ENCODE measurements at regions not wholly inside any gene's neighbourhood (a gene's known extent, or its start where the extent isn't known, plus 50 kb on each side); places are given as distances from the start of the nearest gene placed in this dataset.

DNA sequence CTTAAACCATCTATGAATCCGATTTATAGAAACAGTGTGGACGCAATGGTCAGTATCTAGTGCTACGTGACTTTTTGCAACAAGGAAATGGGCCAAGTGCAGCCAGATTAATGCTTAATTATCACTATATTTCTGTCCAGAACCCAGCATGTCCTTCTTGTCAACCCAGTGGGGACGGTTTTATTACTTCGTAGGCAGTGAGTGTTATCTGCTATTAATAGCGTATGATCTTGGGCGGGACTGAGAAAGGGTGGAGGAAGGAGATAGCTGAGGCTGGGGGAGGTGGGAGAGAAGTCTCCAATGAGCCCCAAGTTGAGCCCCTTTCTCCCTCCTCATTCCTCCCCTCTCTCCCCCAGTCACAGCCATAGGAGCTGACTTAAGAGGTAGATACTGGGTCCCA lies 59.7 kb upstream of the FAM222A start:
- peaks cover 0 to 62% of the 10 kb centered on the region in 2 donors for H3K27me3 ChIP-seq
- peak in 1 of 4 donors; percentile 20 for DNase-seq
- intact Hi-C loops (cut with DNase I), result no loop called here

DNA sequence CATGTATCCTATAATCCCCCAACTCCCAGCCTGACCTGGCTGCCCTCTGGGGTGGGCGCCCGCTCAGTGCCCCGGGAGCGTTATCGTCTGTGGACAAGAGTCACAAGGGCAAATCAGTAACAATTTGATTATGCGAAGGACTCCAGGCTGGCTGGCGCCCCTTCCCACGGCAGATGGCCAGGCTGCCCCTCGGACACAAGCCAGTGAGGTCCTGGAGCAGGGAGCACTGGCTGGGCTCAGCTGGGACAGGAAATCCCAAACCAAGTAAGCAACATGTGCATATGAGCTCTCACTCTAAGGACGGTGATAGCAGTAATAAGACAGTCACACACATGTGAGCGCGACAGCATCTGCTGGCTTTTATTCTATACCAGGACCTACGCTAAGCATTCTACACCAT lies 59.3 kb upstream of the FAM222A start:
- H3K36me3 ChIP-seq, result no peaks in the 10 kb centered on the region
- H3K4me3 ChIP-seq, result no peak overlapping the region
- peaks cover 0 to 57% of the 10 kb centered on the region in 2 donors for H3K27me3 ChIP-seq
- no peaks in the 10 kb centered on the region for H3K9me3 ChIP-seq
- ATAC-seq (no peak), DNase-seq (no peak)
- intact Hi-C loops (cut with DNase I), result no loop called here
- H3K4me1 ChIP-seq, result no peaks in the 10 kb centered on the region
- no peak overlapping the region for H3K27ac ChIP-seq
- TF ChIP-seq, protein P1, sequence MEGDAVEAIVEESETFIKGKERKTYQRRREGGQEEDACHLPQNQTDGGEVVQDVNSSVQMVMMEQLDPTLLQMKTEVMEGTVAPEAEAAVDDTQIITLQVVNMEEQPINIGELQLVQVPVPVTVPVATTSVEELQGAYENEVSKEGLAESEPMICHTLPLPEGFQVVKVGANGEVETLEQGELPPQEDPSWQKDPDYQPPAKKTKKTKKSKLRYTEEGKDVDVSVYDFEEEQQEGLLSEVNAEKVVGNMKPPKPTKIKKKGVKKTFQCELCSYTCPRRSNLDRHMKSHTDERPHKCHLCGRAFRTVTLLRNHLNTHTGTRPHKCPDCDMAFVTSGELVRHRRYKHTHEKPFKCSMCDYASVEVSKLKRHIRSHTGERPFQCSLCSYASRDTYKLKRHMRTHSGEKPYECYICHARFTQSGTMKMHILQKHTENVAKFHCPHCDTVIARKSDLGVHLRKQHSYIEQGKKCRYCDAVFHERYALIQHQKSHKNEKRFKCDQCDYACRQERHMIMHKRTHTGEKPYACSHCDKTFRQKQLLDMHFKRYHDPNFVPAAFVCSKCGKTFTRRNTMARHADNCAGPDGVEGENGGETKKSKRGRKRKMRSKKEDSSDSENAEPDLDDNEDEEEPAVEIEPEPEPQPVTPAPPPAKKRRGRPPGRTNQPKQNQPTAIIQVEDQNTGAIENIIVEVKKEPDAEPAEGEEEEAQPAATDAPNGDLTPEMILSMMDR (IDR thresholded peaks at IDR 0.05), result no peak

More for the DNA sequence above, 59.7 kb upstream of the FAM222A start:
- no peak overlapping the region for H3K4me3 ChIP-seq
- H3K4me1 ChIP-seq, result no peaks in the 10 kb centered on the region
- no peaks in the 10 kb centered on the region for H3K36me3 ChIP-seq
- no peaks in the 10 kb centered on the region for H3K9me3 ChIP-seq
- no peak overlapping the region for H3K27ac ChIP-seq
- TF ChIP-seq, protein P1 (IDR thresholded peaks at IDR 0.05), result no peak
- ATAC-seq, result no peak

DNA sequence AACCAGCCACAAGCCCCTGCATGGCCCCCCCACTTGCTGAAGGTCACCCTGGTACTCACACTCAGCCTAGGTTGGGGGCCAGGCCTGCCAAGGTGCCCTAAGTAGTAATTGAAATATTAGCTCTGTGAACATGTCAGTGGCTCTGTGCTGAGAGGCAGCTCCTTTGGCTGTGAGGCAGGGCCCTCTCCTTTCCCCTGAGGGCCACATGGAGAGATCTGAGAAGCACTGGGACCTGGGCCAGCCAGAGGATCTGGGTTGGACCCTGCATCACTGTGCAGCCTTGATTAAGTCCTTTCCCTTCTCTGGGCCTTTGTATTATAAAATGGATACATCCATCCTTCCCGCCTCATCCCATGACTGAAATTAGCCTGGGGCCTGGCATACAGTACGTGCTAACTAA lies 58.0 kb upstream of the FAM222A start:
- intact Hi-C loops (cut with DNase I), result no loop called here
- Histone ChIP-seq H3K9me3 (no peaks in the 10 kb centered on the region), H3K4me3 (no peak overlapping the region), H3K4me1 (no peaks in the 10 kb centered on the region), H3K27me3 (peaks cover 0 to 56% of the 10 kb centered on the region in 2 donors), H3K27ac (no peak overlapping the region), H3K36me3 (no peaks in the 10 kb centered on the region)
- no peak for ATAC-seq
- no peak for DNase-seq
- TF ChIP-seq, protein P1 (IDR thresholded peaks at IDR 0.05), result no peak

DNA sequence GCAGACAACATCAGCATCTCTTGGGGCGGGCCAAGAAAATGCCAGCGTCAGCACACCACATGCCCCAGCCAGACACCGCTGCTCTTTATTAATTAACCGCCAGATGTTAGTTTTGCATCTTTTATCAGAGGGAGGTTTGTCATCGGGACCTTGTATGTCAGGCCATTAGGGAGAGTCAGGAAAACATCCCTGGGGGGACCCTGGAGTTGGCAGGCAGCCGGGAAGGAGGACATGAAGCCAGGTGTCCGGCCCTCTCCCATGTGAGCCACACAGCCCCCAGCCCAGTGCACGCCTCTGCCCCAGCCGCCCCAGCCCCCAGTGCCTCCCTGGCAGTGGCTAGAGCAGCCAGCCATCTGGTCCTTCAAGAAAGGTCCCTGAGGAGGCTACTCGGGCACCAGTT lies 56.9 kb upstream of the FAM222A start:
- TF ChIP-seq, protein P1 (IDR thresholded peaks at IDR 0.05), result no peak
- no peaks in the 10 kb centered on the region for H3K9me3 ChIP-seq
- no peak overlapping the region for H3K27ac ChIP-seq
- no peak overlapping the region for H3K4me3 ChIP-seq
- ATAC-seq, result no peak
- peaks cover 0 to 48% of the 10 kb centered on the region in 2 donors for H3K27me3 ChIP-seq
- no peaks in the 10 kb centered on the region for H3K36me3 ChIP-seq
- intact Hi-C loops (cut with DNase I), result no loop called here
- DNase-seq, result no peak
- H3K4me1 ChIP-seq, result no peaks in the 10 kb centered on the region

DNA sequence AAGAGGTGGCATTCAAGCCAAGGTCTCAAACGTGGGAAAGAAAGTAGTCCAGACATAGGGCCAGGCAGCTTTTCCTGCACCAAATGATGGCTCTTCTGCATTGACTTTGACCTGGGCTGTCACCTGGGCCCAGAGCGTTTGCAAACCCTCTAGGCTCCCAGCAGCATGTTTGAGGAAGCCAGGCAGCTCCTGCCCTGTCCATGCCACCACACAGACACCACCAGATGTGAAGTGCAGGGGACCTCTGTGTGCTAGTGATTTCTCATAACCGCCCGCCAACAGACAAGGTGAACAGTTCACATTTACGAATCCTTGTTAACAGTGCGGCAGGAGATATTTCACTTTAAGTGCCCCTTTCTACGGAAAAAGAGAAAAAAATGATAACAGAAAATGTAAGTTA lies 49.8 kb upstream of the FAM222A start:
- TF ChIP-seq, protein P1 (IDR thresholded peaks at IDR 0.05), result no peak
- ATAC-seq (no peak), DNase-seq (no peak)
- Histone ChIP-seq H3K4me1 (no peaks in the 10 kb centered on the region), H3K27me3 (peaks cover 0 to 15% of the 10 kb centered on the region in 2 donors), H3K36me3 (no peaks in the 10 kb centered on the region), H3K9me3 (no peaks in the 10 kb centered on the region), H3K4me3 (no peak overlapping the region), H3K27ac (no peak overlapping the region)
- intact Hi-C loops (cut with DNase I), result no loop called here

Measured in left lung (tissue), 4 donors.